ENCODE measurements at regions not wholly inside any gene's neighbourhood (a gene's known extent, or its start where the extent isn't known, plus 50 kb on each side); places are given as distances from the start of the nearest gene placed in this dataset.

DNA sequence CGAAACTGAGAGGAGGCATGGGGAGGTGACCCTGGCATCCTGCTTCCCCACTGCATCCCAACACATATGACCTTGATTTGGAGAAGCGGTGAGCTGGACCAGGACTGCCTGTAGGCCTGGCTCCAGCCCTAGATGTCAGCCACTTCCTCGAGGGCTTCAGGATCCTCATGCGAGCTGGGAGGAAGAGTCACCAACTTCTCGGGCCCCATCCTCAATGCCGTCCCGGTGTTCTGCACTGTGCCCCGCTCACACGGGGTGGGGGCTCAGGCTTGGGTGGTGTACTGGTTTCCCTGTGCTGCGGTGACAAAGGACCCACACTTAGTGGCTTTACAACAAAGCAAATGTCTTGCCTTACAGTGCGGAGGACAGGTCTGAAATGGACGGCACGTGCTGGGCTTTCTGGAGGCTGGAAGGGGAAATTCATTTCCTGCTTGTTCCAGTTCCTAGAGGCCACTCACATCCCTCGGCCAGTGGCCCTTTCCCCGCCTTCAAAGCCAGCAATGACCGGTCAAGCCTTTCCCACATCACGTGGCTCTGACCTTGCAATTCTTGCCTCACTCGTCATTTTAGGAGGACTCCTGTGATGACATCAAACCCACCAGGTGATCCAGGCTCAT is 298.1 kb upstream of the RTL1 start:
- Histone ChIP-seq H3K36me3 (replicated peaks in 1 of 2; ENCODE audit: control insufficient read depth in 1 of 2, insufficient read depth in 2 of 2, low read length in 2 of 2) (no peaks in the 10 kb centered on the region), H3K9me3 (ENCODE audit: low read length) (no peaks in the 10 kb centered on the region), H3K4me2 (ENCODE audit: low read depth, low read length) (no peak overlapping the region), H3K27me3 (ENCODE audit: control insufficient read depth in 1 of 2, insufficient read depth in 2 of 2, low read length in 2 of 2) (peaks cover 1 to 11% of the 10 kb centered on the region in 2 experiments; a peak in 3 of 5 replicates), H3K79me2 (ENCODE audit: insufficient read depth, low read length) (no peaks in the 10 kb centered on the region), H3K4me1 (ENCODE audit: insufficient read depth, low read length) (no peaks in the 10 kb centered on the region), H3K27ac (ENCODE audit: extremely low read length, insufficient read depth, low read length) (no peak overlapping the region), H2AFZ (ENCODE audit: low read length) (no peak overlapping the region), H3K4me3 (replicated peaks in 1 of 3; ENCODE audit: insufficient read depth in 1 of 3, low read depth in 2 of 3, low read length in 3 of 3) (no peak overlapping the region), H3K9ac (ENCODE audit: insufficient read depth, low read depth, low read length) (no peak overlapping the region), H4K20me1 (ENCODE audit: insufficient read depth, low read length) (no peaks in the 10 kb centered on the region)
- intact Hi-C loops (cut with micrococcal nuclease; ENCODE audit: unreplicated experiment) = no loop called here
- ChIA-PET POLR2A (no interaction called here), CTCF (ENCODE audit: low intra/inter-chr PET ratio, low total read pairs) (no interaction called here)
- TF ChIP-seq ZNF124 (CRISPR knock-in tag; IDR thresholded peaks at IDR 0.05) (no peak), ZNF501 (CRISPR knock-in tag; IDR thresholded peaks at IDR 0.05) (no peak), NONO (IDR thresholded peaks at IDR 0.05) (no peak), NONO (CRISPR knock-in tag; conservative IDR thresholded peaks at IDR 0.05) (no peak), ZNF468 (CRISPR knock-in tag; IDR thresholded peaks at IDR 0.05) (no peak), MEF2D (CRISPR knock-in tag; IDR thresholded peaks at IDR 0.05) (no peak), ZNF160 (CRISPR knock-in tag; IDR thresholded peaks at IDR 0.05) (no peak), ZNF451 (CRISPR knock-in tag; IDR thresholded peaks at IDR 0.05) (no peak), MBD4 (IDR thresholded peaks at IDR 0.05; ENCODE audit: borderline replicate concordance, low read length) (no peak)
- TF ChIP-seq, protein P1, sequence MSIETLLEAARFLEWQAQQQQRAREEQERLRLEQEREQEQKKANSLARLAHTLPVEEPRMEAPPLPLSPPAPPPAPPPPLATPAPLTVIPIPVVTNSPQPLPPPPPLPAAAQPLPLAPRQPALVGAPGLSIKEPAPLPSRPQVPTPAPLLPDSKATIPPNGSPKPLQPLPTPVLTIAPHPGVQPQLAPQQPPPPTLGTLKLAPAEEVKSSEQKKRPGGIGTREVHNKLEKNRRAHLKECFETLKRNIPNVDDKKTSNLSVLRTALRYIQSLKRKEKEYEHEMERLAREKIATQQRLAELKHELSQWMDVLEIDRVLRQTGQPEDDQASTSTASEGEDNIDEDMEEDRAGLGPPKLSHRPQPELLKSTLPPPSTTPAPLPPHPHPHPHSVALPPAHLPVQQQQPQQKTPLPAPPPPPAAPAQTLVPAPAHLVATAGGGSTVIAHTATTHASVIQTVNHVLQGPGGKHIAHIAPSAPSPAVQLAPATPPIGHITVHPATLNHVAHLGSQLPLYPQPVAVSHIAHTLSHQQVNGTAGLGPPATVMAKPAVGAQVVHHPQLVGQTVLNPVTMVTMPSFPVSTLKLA (IDR thresholded peaks at IDR 0.05) = no peak
- ATAC-seq (no peak), DNase-seq (ENCODE audit: low spot score) (no peak), FAIRE-seq (no peak)
- BruUV-seq (replicated peaks) = no TSS peak
- in situ Hi-C loops (cut with HindIII; ENCODE audit: extremely low pct_ligation_motif_present, low pct_unique_long_range_greater_than_20kb) = no loop called here
- WGBS (ENCODE audit: low lambda C conversion rate) = 38% methylated on average over 9 of the region's 18 CpGs
